Breast epithelium (tissue), 3 donors: ENCODE measurements at regions not wholly inside any gene's neighbourhood (a gene's known extent, or its start where the extent isn't known, plus 50 kb on each side); places are given as distances from the start of the nearest gene placed in this dataset.

Experiments
- CTCF ChIP-seq, 3 donors: fragments of 450-650 bp; IDR thresholded peaks; one replicate each; pipeline ENCODE4 v1.5.1; 2016 to 2017; ENCODE audit warnings: antibody characterized with exemption in 3 of 3, mild to moderate bottlenecking in 3 of 3, moderate library complexity in 3 of 3
- POLR2A ChIP-seq: fragments of 450-650 bp; IDR thresholded peaks from one replicate; pipeline ENCODE4 v1.6.1; 2016; ENCODE audit warnings: antibody characterized with exemption, mild to moderate bottlenecking, moderate library complexity

GRCh38 chr5:62046191-62046590, 259.8 kb upstream of the KIF2A start:
- TF ChIP-seq CTCF (IDR thresholded peaks at IDR 0.05) (no peak), POLR2A (no peak)
